ENCODE measurements at regions not wholly inside any gene's neighbourhood (a gene's known extent, or its start where the extent isn't known, plus 50 kb on each side); places are given as distances from the start of the nearest gene placed in this dataset.

- CTCF ChIA-PET = no interaction called here
- intact Hi-C loops (cut with micrococcal nuclease) = no loop called here
- no peaks in the 10 kb centered on the region for H3K27me3 ChIP-seq (ENCODE audit: insufficient read depth, low read length)
- H3K4me1 ChIP-seq (ENCODE audit: control insufficient read depth in 1 of 2, insufficient read depth in 2 of 2, low read length in 2 of 2) = no peaks in the 10 kb centered on the region
- DNase-seq (ENCODE audit: low read depth, low spot score) = no peak
- RAD21 ChIA-PET (ENCODE audit: low non-redundant PET in 1 of 2, low total read pairs in 2 of 2, uncharacterized antibody in 2 of 2, unreplicated experiment in 2 of 2) = no interaction called here
- H3K79me2 ChIP-seq (ENCODE audit: insufficient read depth, low read length) = no peaks in the 10 kb centered on the region
- H3K4me2 ChIP-seq (ENCODE audit: low read length) = no peak overlapping the region
- no peaks in the 10 kb centered on the region for H3K9me2 ChIP-seq (ENCODE audit: insufficient read depth)
- no peak for ATAC-seq
- no TSS peak for BruUV-seq (replicated peaks)
- no peaks in the 10 kb centered on the region for H4K20me1 ChIP-seq (ENCODE audit: insufficient read depth)
- no peaks in the 10 kb centered on the region for H3K9me3 ChIP-seq (ENCODE audit: control insufficient read depth in 1 of 2, insufficient read depth in 1 of 2, low read depth in 1 of 2, low read length in 2 of 2)
- H3K9ac ChIP-seq (ENCODE audit: low read length) = no peak overlapping the region
- POLR2A ChIA-PET = no interaction called here
- H3K36me3 ChIP-seq (ENCODE audit: control insufficient read depth in 1 of 2, insufficient read depth in 2 of 2, low read length in 2 of 2) = no peaks in the 10 kb centered on the region
- H3K27ac ChIP-seq (ENCODE audit: low read depth, low read length) = no peak overlapping the region
- H3K4me3 ChIP-seq (replicated peaks in 1 of 2; ENCODE audit: low read depth in 1 of 2, low read length in 2 of 2) = no peak overlapping the region
- no peak overlapping the region for H2AFZ ChIP-seq (ENCODE audit: low read depth, low read length, poor library complexity, severe bottlenecking)
- TF ChIP-seq POLR2A (IDR thresholded peaks at IDR 0.05; ENCODE audit: borderline replicate concordance, extremely low read depth, insufficient read depth, insufficient read length) = no peak
- TF ChIP-seq EZH2 (IDR thresholded peaks at IDR 0.05) = no peak
- TF ChIP-seq ELF1 (IDR thresholded peaks at IDR 0.05; ENCODE audit: borderline replicate concordance, low read depth) = no peak
These were observed 125.7 kb downstream of the ZNF608 start for GRCh38 chr5:124620743-124621142.

DNA sequence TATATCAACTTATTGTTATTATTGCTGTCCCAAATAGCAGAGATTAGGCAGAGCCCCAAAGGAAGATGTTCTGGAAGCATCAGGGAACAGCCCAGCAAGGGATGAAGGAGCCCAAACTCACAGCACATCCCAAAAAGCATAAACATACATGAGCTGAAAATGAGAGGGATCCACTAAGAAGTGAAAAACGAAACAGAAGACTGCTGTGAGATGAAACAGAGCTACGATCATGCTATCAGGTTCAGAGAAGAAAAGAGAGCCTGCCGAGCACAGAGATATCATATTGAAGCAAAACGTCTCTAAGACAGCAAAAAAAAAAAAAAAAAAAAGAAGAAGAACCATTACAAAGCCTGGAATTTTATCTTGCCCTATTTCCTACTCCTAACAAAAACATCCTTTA is 127.3 kb downstream of the ZNF608 start:
- Histone ChIP-seq H3K4me2 (ENCODE audit: low read length) (no peak overlapping the region), H3K27me3 (ENCODE audit: insufficient read depth, low read length) (no peaks in the 10 kb centered on the region), H3K79me2 (ENCODE audit: insufficient read depth, low read length) (no peaks in the 10 kb centered on the region), H2AFZ (ENCODE audit: low read depth, low read length, poor library complexity, severe bottlenecking) (no peak overlapping the region), H3K4me3 (replicated peaks in 1 of 2; ENCODE audit: low read depth in 1 of 2, low read length in 2 of 2) (no peak overlapping the region), H3K36me3 (ENCODE audit: control insufficient read depth in 1 of 2, insufficient read depth in 2 of 2, low read length in 2 of 2) (no peaks in the 10 kb centered on the region), H3K4me1 (ENCODE audit: control insufficient read depth in 1 of 2, insufficient read depth in 2 of 2, low read length in 2 of 2) (no peaks in the 10 kb centered on the region), H3K27ac (ENCODE audit: low read depth, low read length) (no peak overlapping the region), H3K9ac (ENCODE audit: low read length) (no peak overlapping the region), H4K20me1 (ENCODE audit: insufficient read depth) (no peaks in the 10 kb centered on the region), H3K9me2 (ENCODE audit: insufficient read depth) (no peaks in the 10 kb centered on the region), H3K9me3 (ENCODE audit: control insufficient read depth in 1 of 2, insufficient read depth in 1 of 2, low read depth in 1 of 2, low read length in 2 of 2) (no peaks in the 10 kb centered on the region)
- TF ChIP-seq EGR1 (IDR thresholded peaks at IDR 0.05; ENCODE audit: low read depth) (no peak), SIN3A (IDR thresholded peaks at IDR 0.05; ENCODE audit: low read depth) (no peak), POLR2A (IDR thresholded peaks at IDR 0.05; ENCODE audit: borderline replicate concordance, extremely low read depth, insufficient read depth, insufficient read length) (no peak), FOSL1 (IDR thresholded peaks at IDR 0.05; ENCODE audit: low read depth) (no peak), ZBTB33 (IDR thresholded peaks at IDR 0.05; ENCODE audit: extremely low read depth, insufficient replicate concordance, low read length) (no peak), SRF (IDR thresholded peaks at IDR 0.05; ENCODE audit: low read depth) (no peak), EZH2phosphoT487 (IDR thresholded peaks at IDR 0.05; ENCODE audit: borderline replicate concordance) (no peak), TCF7L2 (IDR thresholded peaks at IDR 0.05; ENCODE audit: borderline replicate concordance, extremely low read depth, insufficient read depth, insufficient read length) (no peak), POLR2AphosphoS5 (IDR thresholded peaks at IDR 0.05; ENCODE audit: low read depth, low read length) (no peak), JUND (IDR thresholded peaks at IDR 0.05) (no peak), ZNF274 (IDR thresholded peaks at IDR 0.05; ENCODE audit: low read depth, low read length) (no peak)
- TF ChIP-seq, protein P1, sequence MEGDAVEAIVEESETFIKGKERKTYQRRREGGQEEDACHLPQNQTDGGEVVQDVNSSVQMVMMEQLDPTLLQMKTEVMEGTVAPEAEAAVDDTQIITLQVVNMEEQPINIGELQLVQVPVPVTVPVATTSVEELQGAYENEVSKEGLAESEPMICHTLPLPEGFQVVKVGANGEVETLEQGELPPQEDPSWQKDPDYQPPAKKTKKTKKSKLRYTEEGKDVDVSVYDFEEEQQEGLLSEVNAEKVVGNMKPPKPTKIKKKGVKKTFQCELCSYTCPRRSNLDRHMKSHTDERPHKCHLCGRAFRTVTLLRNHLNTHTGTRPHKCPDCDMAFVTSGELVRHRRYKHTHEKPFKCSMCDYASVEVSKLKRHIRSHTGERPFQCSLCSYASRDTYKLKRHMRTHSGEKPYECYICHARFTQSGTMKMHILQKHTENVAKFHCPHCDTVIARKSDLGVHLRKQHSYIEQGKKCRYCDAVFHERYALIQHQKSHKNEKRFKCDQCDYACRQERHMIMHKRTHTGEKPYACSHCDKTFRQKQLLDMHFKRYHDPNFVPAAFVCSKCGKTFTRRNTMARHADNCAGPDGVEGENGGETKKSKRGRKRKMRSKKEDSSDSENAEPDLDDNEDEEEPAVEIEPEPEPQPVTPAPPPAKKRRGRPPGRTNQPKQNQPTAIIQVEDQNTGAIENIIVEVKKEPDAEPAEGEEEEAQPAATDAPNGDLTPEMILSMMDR (IDR thresholded peaks at IDR 0.05 in 2 of 3, conservative IDR thresholded peaks at IDR 0.05 in 1 of 3; ENCODE audit: borderline replicate concordance in 1 of 3, insufficient read depth in 1 of 3, low read depth in 2 of 3, low read length in 2 of 3) = no peak
- POLR2A ChIA-PET = no interaction called here
- intact Hi-C loops (cut with micrococcal nuclease) = no loop called here
- RAD21 ChIA-PET (ENCODE audit: low non-redundant PET in 1 of 2, low total read pairs in 2 of 2, uncharacterized antibody in 2 of 2, unreplicated experiment in 2 of 2) = no interaction called here
- no peak for DNase-seq (ENCODE audit: low read depth, low spot score)
- no TSS peak for BruUV-seq (replicated peaks)
- CTCF ChIA-PET = no interaction called here
- no peak for ATAC-seq

All from HCT116 (cell line).